GM21526 (cell line): ENCODE measurements at regions not wholly inside any gene's neighbourhood (a gene's known extent, or its start where the extent isn't known, plus 50 kb on each side); places are given as distances from the start of the nearest gene placed in this dataset.

Source experiments
- ATAC-seq: cut with Tn5 transposase; IDR thresholded peaks from one replicate; pipeline ENCODE4 v1.9.1; 2021; ENCODE audit warnings: moderate library complexity; ENCODE audit not compliant: unreplicated experiment, low FRiP score

GRCh38 chr4:112842513-112842912, 205.6 kb downstream of the LARP7 start:
- no peak for ATAC-seq

DNA sequence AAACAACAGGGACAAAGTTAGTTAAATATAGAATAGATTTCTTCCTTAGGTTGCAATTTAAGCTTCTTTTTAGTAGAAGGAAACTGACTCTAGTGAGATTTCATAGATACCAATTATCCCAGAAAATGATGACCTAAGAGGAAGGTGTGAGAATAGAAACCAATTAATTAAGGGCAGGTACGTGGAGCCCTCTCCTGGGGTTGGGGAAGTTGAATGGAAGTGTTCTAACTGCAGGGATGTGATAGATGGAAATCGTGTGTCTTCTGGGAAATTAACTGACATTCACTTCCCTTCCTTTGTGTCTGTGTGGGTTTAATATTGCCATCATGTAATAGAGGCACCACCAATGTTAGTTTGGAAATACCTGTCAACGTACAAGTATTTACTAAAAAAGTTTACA, 204.1 kb upstream of the ANK2 start:
- no peak for ATAC-seq

- no peak for ATAC-seq
Measured at GRCh38 chr4:112847045-112847444, 202.4 kb upstream of the ANK2 start.

- no peak for ATAC-seq
Measured at GRCh38 chr4:112847781-112848180, 201.7 kb upstream of the ANK2 start.

GRCh38 chr4:112848911-112849310, 200.5 kb upstream of the ANK2 start:
- ATAC-seq: no peak

DNA sequence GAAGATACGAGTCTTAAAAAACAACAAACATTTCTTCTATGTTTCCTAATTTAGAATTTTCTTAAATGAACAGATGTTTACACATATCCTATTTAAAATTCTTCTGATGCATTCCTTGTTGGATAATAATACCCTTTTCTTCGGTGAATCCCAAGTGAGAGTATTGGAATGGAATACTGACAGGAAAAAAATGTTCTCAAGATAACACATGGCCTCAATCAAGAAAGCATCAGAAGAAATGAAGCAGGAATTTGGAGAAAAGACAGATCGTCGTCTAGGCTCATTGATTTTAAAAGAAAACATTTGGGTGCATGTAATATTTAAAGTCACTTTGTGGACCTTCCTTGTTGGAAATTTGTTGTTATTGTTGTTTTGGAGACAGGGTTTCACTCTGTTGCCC, 196.9 kb upstream of the ANK2 start:
- no peak for ATAC-seq

DNA sequence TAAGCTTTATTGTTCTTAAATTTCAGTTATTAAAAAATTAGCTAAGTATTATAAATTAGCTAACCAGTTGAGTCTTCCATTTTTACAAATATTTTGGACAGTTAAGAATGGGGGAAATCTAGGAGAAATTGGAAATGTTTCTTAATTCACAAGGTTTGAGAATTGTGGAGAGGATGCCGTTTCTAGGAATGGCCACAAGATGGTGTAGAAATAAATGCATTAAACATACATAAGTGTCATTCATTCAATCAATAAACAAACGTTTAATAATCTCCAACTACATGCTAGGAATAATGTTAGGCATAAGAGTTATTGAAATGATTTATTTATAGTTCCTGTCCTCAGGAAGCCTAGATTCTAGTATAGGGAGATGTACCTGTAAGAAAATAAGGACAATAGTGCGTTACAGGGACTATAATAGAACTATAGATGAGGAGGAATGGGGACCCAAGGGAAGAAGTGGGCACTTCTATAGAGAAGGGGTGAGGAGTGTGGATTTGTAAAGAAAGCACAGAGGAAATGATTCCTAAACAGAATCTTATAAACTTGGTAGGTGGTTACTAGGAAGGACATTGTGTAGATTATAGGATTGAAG, 195.7 kb upstream of the ANK2 start:
- no peak for ATAC-seq

DNA sequence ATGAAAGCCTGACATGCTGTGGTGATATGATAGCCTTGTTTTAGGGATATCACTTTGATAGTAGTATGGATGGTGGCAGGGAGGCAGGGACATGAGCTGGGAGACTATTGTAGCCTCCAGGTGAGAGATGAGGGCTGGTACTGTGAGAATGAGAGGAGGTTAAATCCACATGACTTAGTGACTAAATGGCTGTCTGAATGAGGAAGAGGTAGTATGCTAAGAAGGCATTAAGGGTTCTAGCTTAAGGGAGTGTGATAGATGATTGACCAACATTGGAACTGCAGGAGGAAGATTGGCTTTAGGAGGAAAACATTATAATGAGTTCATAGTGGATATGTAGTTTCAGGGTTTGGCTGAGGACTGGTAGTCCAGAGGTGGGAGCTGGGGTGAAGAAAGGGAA, 195.0 kb upstream of the ANK2 start:
- ATAC-seq: no peak

GRCh38 chr4:112855058-112855457, 194.4 kb upstream of the ANK2 start:
- ATAC-seq: no peak

DNA sequence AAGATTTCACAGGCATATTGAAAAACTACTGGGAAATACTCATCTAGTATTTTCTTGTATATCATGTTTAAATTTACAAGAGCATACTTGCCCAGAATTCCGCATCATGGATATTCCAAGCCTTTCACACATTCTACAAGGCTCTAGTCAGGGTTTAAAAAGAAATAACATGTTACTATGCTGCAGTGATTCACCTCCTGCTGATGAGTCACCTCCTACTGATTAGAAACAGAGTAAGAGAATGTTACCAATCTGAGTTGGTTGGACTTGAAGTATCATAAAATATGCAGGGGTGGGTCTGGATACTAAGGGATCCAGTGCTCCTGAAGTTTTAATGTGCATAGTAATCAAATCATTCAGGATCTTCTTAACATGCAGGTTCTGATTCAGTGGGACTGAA, 192.0 kb upstream of the ANK2 start:
- ATAC-seq: no peak

DNA sequence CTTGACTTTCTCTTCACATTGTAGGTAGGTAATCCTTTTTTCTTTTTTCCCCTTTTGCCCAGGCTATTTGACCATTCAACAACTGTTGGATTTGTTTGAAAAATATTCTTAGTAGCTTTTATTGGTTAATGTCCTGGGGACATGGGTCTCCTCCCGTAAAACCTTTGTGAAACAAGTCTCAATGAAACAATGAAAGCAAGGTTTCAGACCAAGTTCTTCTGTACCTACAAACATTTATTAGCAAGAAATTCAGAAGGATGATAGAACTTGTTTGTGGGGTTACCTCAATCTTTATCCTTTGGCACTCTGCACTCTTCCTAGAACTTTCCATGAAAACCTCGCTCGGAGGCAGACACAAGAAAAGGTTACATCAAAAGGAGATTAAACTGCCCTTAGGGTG, 190.7 kb upstream of the ANK2 start:
- ATAC-seq: no peak

DNA sequence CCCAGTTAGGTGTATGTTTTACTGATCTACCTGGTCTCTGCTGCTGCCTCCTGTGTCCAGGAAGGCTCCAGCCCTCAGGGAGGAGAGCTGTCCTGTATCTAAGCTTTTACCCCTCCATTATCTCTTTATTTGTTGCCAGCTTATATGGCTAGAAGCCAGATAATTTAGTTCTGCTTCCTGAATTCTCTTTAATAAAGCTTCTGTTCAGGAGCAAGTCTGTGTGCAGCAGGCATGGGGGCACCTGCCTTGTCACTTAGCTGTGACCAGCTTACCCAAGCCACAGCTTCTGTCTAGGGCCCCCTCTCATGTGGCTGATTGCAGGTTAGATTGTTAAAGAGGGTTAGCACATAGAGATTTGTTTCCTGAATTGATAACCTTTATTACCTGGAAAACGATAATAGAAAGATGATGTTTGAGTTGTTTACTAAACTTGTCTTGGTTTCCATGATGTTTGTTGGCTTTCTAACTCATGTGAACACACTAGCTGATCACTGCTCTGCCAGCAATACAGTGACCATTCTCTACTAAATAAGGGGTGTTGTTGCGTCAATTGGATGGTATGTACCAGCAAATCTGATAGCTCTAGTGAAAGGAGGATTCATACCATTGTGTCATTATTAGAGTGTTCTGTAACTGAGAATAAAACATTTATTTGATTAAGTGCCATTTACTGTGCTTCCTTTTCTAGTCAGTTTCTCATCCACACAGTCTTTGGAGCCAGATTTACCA, 189.8 kb upstream of the ANK2 start:
- ATAC-seq: no peak

- no peak for ATAC-seq
Measured at GRCh38 chr4:112860830-112861690, 188.4 kb upstream of the ANK2 start.

GRCh38 chr4:112861691-112862674, 187.5 kb upstream of the ANK2 start:
- ATAC-seq: no peak

DNA sequence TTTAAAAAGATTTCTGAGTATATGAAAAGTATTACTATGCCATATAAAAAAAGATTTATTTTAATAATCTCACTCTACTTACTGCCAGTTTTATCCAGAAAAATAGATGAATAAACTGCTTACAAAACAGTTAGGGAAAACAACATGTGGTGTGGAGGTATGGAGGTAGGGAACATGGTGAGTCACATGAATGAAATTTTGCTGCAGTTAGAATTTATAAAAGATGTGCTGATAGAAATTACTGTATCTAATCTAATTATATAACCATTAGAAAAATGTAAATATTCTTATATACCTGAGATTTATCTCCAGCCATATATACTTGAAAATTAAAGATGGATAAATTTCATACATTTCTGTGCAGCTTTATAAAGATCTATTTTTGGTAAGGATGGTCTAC, 184.0 kb upstream of the ANK2 start:
- no peak for ATAC-seq

- no peak for ATAC-seq
Measured at GRCh38 chr4:112876316-112876715, 173.1 kb upstream of the ANK2 start.

DNA sequence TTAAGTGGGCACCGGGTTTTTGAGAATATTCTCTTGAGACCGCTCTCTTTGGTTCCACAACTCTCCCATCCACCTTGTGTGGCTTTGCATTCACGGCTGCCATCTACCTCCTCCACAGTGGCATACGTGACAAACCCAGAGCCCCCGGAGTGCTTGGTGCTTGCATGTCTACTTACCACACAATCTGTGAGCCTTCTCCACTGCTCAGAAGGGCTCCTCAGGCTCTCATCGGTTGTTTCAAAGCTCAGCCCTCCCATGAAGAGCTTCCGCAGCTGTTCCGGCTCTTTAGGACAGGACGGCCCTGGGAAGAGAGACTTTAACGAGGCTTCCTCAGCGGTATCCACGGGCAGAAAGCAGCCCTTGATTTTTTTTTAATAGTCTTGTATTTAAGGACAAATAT, 167.6 kb upstream of the ANK2 start:
- ATAC-seq: no peak

- no peak for ATAC-seq
Measured at GRCh38 chr4:112882286-112882685, 167.2 kb upstream of the ANK2 start.

DNA sequence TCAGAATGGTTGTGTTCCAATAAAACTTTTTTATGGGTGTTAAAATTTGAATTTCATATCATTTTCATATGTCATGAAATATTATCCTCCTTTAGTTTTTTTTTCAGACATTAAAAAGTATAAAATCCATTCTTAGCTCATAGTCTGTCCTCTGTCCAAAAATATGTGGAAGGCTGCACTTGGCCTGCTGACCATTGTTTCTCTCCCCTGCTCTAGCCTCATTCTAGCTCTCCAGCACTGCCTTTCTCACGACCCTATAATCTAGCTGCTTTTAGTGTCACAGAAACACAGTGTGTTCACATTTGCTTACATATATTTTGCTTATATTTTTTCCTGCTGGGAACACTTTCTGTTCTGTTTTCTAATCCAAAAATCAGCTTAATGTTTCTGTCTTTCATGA, 165.0 kb upstream of the ANK2 start:
- no peak for ATAC-seq

GRCh38 chr4:112885897-112886296, 163.6 kb upstream of the ANK2 start:
- no peak for ATAC-seq
